HCT116 (cell line): ENCODE measurements at regions not wholly inside any gene's neighbourhood (a gene's known extent, or its start where the extent isn't known, plus 50 kb on each side); places are given as distances from the start of the nearest gene placed in this dataset.

ENCODE experiments used
- ATAC-seq: fragments of 200-7000 bp; cut with Tn5 transposase; 2 replicates; pipeline ENCODE4 v1.9.1; 2020; ENCODE audit warnings: mild to moderate bottlenecking, moderate library complexity
- BruUV-seq: library from RNA; stranded (reverse); fragments of 400-500 nt; replicated peaks from 2 replicates; lab custom pipeline; 2021; lab: Mats Ljungman, UMichigan
- CTCF ChIA-PET: fragments of 300-600 bp; sonication (Branson Sonifier 250); formaldehyde crosslinking; loops from one replicate; lab custom pipeline; 2021; ENCODE audit warnings: antibody characterized with exemption; lab: Charles Lee
- POLR2A ChIA-PET: fragments of 300-600, 350-600 bp; sonication (Branson Sonifier 250); formaldehyde crosslinking; loops from one replicate; lab custom pipeline; 2021; ENCODE audit warnings: antibody characterized with exemption; lab: Charles Lee
- RAD21 ChIA-PET, 2 experiments: fragments of 300-600 bp; sonication (Branson Sonifier 250); formaldehyde crosslinking; loops; one replicate each; lab custom pipeline; 2023; ENCODE audit warnings: low total read pairs in 2 of 2; ENCODE audit not compliant: uncharacterized antibody in 2 of 2, unreplicated experiment in 2 of 2, low non-redundant PET in 1 of 2; lab: Charles Lee
- DNase-seq: peaks from one replicate; pipeline ENCODE4 v3.0.0-alpha.2; 2010; ENCODE audit warnings: low read depth, low spot score
- H2AFZ ChIP-seq: fragments of 200-600 bp; shearing (Covaris generic), sonication (generic); 2 replicates; pipeline ENCODE4 v1.6.1; 2017; ENCODE audit warnings: low read depth, mixed run types, mixed read lengths, antibody characterized with exemption, low read length; ENCODE audit not compliant: poor library complexity, severe bottlenecking
- H3K27ac ChIP-seq: 2 replicates; pipeline ENCODE4 v1.5.1; 2012; ENCODE audit warnings: low read depth, low read length
- H3K27me3 ChIP-seq: fragments of 200-600 bp; sonication (generic); 2 replicates; pipeline ENCODE4 v1.6.1; 2016; ENCODE audit warnings: mixed run types, low read length, mixed read lengths; ENCODE audit not compliant: insufficient read depth
- H3K36me3 ChIP-seq, 2 experiments: fragments of 200-500 bp in 1 of 2; fragments of 200-600 bp in 1 of 2; sonication (Bioruptor generic) in 1 of 2; sonication (generic) in 1 of 2; 2 replicates each; pipeline versions ENCODE4 v1.5.1 to v1.6.1; 2014 to 2016; ENCODE audit warnings: low read length in 2 of 2, inconsistent platforms in 1 of 2, mixed read lengths in 1 of 2, mixed run types in 1 of 2; ENCODE audit not compliant: insufficient read depth in 2 of 2, control insufficient read depth in 1 of 2
- H3K4me1 ChIP-seq, 2 experiments: fragments of 200-600 bp in 1 of 2; sonication (generic) in 1 of 2; 2 replicates each; pipeline versions ENCODE4 v1.5.1 to v1.6.1; 2012 to 2017; ENCODE audit warnings: low read length in 2 of 2, inconsistent platforms in 1 of 2, mild to moderate bottlenecking in 1 of 2, mixed read lengths in 1 of 2, mixed run types in 1 of 2, moderate library complexity in 1 of 2; ENCODE audit not compliant: insufficient read depth in 2 of 2, control insufficient read depth in 1 of 2
- H3K4me2 ChIP-seq: fragments of 200-600 bp; sonication (generic); 2 replicates; pipeline ENCODE4 v1.6.1; 2017; ENCODE audit warnings: mixed run types, low read length, mixed read lengths
- H3K4me3 ChIP-seq, 2 experiments: fragments of 200-600 bp in 1 of 2; sonication (generic) in 1 of 2; replicated peaks in 1 of 2; 2 replicates each; pipeline ENCODE4 v1.5.1; 2011 to 2016; ENCODE audit warnings: low read length in 2 of 2, control low read depth in 1 of 2, low read depth in 1 of 2, mild to moderate bottlenecking in 1 of 2, mixed read lengths in 1 of 2, mixed run types in 1 of 2
- H3K79me2 ChIP-seq: fragments of 200-600 bp; sonication (generic); 2 replicates; pipeline ENCODE4 v1.6.1; 2017; ENCODE audit warnings: mild to moderate bottlenecking, mixed run types, low read length, moderate library complexity, mixed read lengths; ENCODE audit not compliant: insufficient read depth
- H3K9ac ChIP-seq: fragments of 200-600 bp; sonication (generic); 2 replicates; pipeline ENCODE4 v1.6.1; 2016; ENCODE audit warnings: low read length, mixed read lengths
- H3K9me2 ChIP-seq: fragments of 200-600 bp; sonication (generic), shearing (Covaris generic); 2 replicates; pipeline ENCODE4 v1.6.1; 2017; ENCODE audit warnings: mixed run types, mild to moderate bottlenecking, moderate library complexity; ENCODE audit not compliant: insufficient read depth
- H3K9me3 ChIP-seq, 2 experiments: fragments of 200-500 bp in 1 of 2; fragments of 200-600 bp in 1 of 2; sonication (Bioruptor generic) in 1 of 2; sonication (generic) in 1 of 2; 2 replicates each; pipeline ENCODE4 v1.6.1; 2014 to 2017; ENCODE audit warnings: low read length in 2 of 2, mixed read lengths in 2 of 2, inconsistent platforms in 1 of 2, low read depth in 1 of 2, mild to moderate bottlenecking in 1 of 2, mixed run types in 1 of 2, moderate library complexity in 1 of 2; ENCODE audit not compliant: control insufficient read depth in 1 of 2, insufficient read depth in 1 of 2
- H4K20me1 ChIP-seq: fragments of 200-600 bp; sonication (generic), shearing (Covaris generic); 2 replicates; pipeline ENCODE4 v1.6.1; 2017; ENCODE audit warnings: mixed run types, mild to moderate bottlenecking, moderate library complexity; ENCODE audit not compliant: insufficient read depth
- ATF3 ChIP-seq: IDR thresholded peaks from 2 replicates; pipeline ENCODE4 v1.6.1; 2012
- CBX3 ChIP-seq: IDR thresholded peaks from 2 replicates; pipeline ENCODE4 v1.6.1; 2012; ENCODE audit warnings: low read depth
- CEBPB ChIP-seq: IDR thresholded peaks from 2 replicates; pipeline ENCODE4 v1.6.1; 2012; ENCODE audit warnings: low read depth
- CTCF ChIP-seq, 3 experiments: fragments of 200-600 bp in 1 of 3; sonication (generic) in 1 of 3; IDR thresholded peaks in 2 of 3; conservative IDR thresholded peaks in 1 of 3; 2 replicates each; pipeline ENCODE4 v1.5.1; 2012 to 2017; ENCODE audit warnings: low read depth in 2 of 3, low read length in 2 of 3, antibody characterized with exemption in 1 of 3, borderline replicate concordance in 1 of 3, control low read depth in 1 of 3, mild to moderate bottlenecking in 1 of 3, mixed read lengths in 1 of 3, mixed run types in 1 of 3, moderate library complexity in 1 of 3; ENCODE audit not compliant: insufficient read depth in 1 of 3
- EGR1 ChIP-seq: IDR thresholded peaks from 2 replicates; pipeline ENCODE4 v1.6.1; 2012; ENCODE audit warnings: low read depth
- ELF1 ChIP-seq: IDR thresholded peaks from 2 replicates; pipeline ENCODE4 v1.6.1; 2012; ENCODE audit warnings: low read depth, borderline replicate concordance
- EZH2 ChIP-seq: fragments of 200-600 bp; sonication (generic); IDR thresholded peaks from 2 replicates; pipeline ENCODE4 v1.6.1; 2017; ENCODE audit warnings: antibody characterized with exemption, mixed run types
- EZH2phosphoT487 ChIP-seq: fragments of 200-600 bp; IDR thresholded peaks from 2 replicates; pipeline ENCODE4 v1.6.1; 2018; ENCODE audit warnings: antibody characterized with exemption, borderline replicate concordance
- FOSL1 ChIP-seq: IDR thresholded peaks from 2 replicates; pipeline ENCODE4 v1.6.1; 2012; ENCODE audit warnings: low read depth
- JUND ChIP-seq: IDR thresholded peaks from 2 replicates; pipeline ENCODE4 v1.6.1; 2012
- MAX ChIP-seq: IDR thresholded peaks from 2 replicates; pipeline ENCODE4 v1.6.1; 2012
- POLR2A ChIP-seq: IDR thresholded peaks from 2 replicates; pipeline ENCODE4 v1.7.0; 2011; ENCODE audit warnings: borderline replicate concordance; ENCODE audit not compliant: insufficient read depth, insufficient read length; ENCODE audit errors: extremely low read depth
- POLR2AphosphoS5 ChIP-seq: IDR thresholded peaks from 2 replicates; pipeline ENCODE4 v1.6.1; 2011; ENCODE audit warnings: mild to moderate bottlenecking, low read depth, low read length, moderate library complexity
- RAD21 ChIP-seq: IDR thresholded peaks from 2 replicates; pipeline ENCODE4 v1.6.1; 2012; ENCODE audit warnings: low read depth, mild to moderate bottlenecking
- SIN3A ChIP-seq: IDR thresholded peaks from 2 replicates; pipeline ENCODE4 v1.6.1; 2012; ENCODE audit warnings: low read depth
- SP1 ChIP-seq: IDR thresholded peaks from 2 replicates; pipeline ENCODE4 v1.6.1; 2012; ENCODE audit warnings: low read depth
- TCF7L2 ChIP-seq: IDR thresholded peaks from 2 replicates; pipeline ENCODE4 v1.7.0; 2011; ENCODE audit warnings: borderline replicate concordance, inconsistent platforms; ENCODE audit not compliant: insufficient read depth, insufficient read length; ENCODE audit errors: extremely low read depth
- ZFX ChIP-seq: fragments of 450-650 bp; IDR thresholded peaks from 2 replicates; pipeline ENCODE4 v1.6.1; 2017
- intact Hi-C: fragments of 100-400 bp; cut with micrococcal nuclease; formaldehyde crosslinking; loops from 2 replicates; pipeline ENCODE4 v1.10.0; 2022
- TF ChIP-seq, protein P1 (sequence below): IDR thresholded peaks from 2 replicates; pipeline ENCODE4 v1.6.1; 2011; ENCODE audit warnings: mild to moderate bottlenecking, low read length, moderate library complexity; ENCODE audit not compliant: insufficient replicate concordance; ENCODE audit errors: extremely low read depth

GRCh38 chr3:177362626-177363025, 165.3 kb upstream of the TBL1XR1 start:
- intact Hi-C loops: loop anchor here (5.0 kb wide), 1 partner anchor 965 kb away; no protein-coding TSS in a partner anchor
- peaks cover 37 to 52% of the 10 kb centered on the region in 2 experiments for H3K4me1 ChIP-seq
- no peak overlapping the region for H2AFZ ChIP-seq
- no peaks in the 10 kb centered on the region for H3K9me3 ChIP-seq
- ChIA-PET RAD21 (no interaction called here), CTCF (no interaction called here), POLR2A (interaction anchor here (1.1 kb wide), 1 partner anchor 21 kb away, joined by 3 read pairs; no protein-coding TSS in a partner anchor)
- H3K9ac ChIP-seq: no peak overlapping the region
- H3K36me3 ChIP-seq: no peaks in the 10 kb centered on the region
- no peak for DNase-seq
- BruUV-seq: no TSS peak
- H3K4me2 ChIP-seq: no peak overlapping the region
- no peak overlapping the region for H3K27ac ChIP-seq
- ATAC-seq: no peak
- H3K27me3 ChIP-seq: no peaks in the 10 kb centered on the region
- H3K9me2 ChIP-seq: no peaks in the 10 kb centered on the region
- H4K20me1 ChIP-seq: no peaks in the 10 kb centered on the region
- no peaks in the 10 kb centered on the region for H3K79me2 ChIP-seq
- H3K4me3 ChIP-seq: no peak overlapping the region
- TF ChIP-seq TCF7L2: no peak
- no peak for TF ChIP-seq CEBPB
- TF ChIP-seq FOSL1: no peak
- TF ChIP-seq CBX3: no peak
- TF ChIP-seq MAX: no peak
- TF ChIP-seq ATF3: no peak
- no peak for TF ChIP-seq EGR1
- no peak for TF ChIP-seq SIN3A
- no peak for TF ChIP-seq EZH2phosphoT487
- TF ChIP-seq RAD21: no peak
- no peak for TF ChIP-seq SP1
- TF ChIP-seq, protein P1, sequence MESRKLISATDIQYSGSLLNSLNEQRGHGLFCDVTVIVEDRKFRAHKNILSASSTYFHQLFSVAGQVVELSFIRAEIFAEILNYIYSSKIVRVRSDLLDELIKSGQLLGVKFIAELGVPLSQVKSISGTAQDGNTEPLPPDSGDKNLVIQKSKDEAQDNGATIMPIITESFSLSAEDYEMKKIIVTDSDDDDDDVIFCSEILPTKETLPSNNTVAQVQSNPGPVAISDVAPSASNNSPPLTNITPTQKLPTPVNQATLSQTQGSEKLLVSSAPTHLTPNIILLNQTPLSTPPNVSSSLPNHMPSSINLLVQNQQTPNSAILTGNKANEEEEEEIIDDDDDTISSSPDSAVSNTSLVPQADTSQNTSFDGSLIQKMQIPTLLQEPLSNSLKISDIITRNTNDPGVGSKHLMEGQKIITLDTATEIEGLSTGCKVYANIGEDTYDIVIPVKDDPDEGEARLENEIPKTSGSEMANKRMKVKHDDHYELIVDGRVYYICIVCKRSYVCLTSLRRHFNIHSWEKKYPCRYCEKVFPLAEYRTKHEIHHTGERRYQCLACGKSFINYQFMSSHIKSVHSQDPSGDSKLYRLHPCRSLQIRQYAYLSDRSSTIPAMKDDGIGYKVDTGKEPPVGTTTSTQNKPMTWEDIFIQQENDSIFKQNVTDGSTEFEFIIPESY: no peak
- TF ChIP-seq JUND: no peak
- no peak for TF ChIP-seq POLR2A
- no peak for TF ChIP-seq ZFX
- TF ChIP-seq EZH2: no peak
- no peak for TF ChIP-seq ELF1
- TF ChIP-seq POLR2AphosphoS5: no peak
- TF ChIP-seq CTCF (IDR thresholded peaks at IDR 0.05 in 2 of 3, conservative IDR thresholded peaks at IDR 0.05 in 1 of 3; ENCODE audit: borderline replicate concordance in 1 of 3, insufficient read depth in 1 of 3, low read depth in 2 of 3, low read length in 2 of 3): no peak
